Sigmoid colon (tissue), 4 donors: ENCODE measurements at regions not wholly inside any gene's neighbourhood (a gene's known extent, or its start where the extent isn't known, plus 50 kb on each side); places are given as distances from the start of the nearest gene placed in this dataset.

Source experiments
- EP300 ChIP-seq, 4 donors: sonication (generic); formaldehyde crosslinking; IDR thresholded peaks; one replicate each; pipeline ENCODE4 v1.6.1; 2017; ENCODE audit warnings: antibody characterized with exemption in 4 of 4
- POLR2A ChIP-seq, 2 donors: fragments of 450-650 bp; IDR thresholded peaks; one replicate each; pipeline ENCODE4 v1.6.1; 2016; ENCODE audit warnings: antibody characterized with exemption in 2 of 2, mild to moderate bottlenecking in 2 of 2, moderate library complexity in 2 of 2
- TF ChIP-seq, protein P1 (sequence below), 4 experiments: fragments of 450-650 bp in 3 of 4; fragments of 200-600 bp in 1 of 4; IDR thresholded peaks; one replicate each; pipeline ENCODE4 v1.5.1; 2016 to 2019; ENCODE audit warnings: antibody characterized with exemption in 4 of 4, mild to moderate bottlenecking in 3 of 4, moderate library complexity in 2 of 4

- TF ChIP-seq, protein P1, sequence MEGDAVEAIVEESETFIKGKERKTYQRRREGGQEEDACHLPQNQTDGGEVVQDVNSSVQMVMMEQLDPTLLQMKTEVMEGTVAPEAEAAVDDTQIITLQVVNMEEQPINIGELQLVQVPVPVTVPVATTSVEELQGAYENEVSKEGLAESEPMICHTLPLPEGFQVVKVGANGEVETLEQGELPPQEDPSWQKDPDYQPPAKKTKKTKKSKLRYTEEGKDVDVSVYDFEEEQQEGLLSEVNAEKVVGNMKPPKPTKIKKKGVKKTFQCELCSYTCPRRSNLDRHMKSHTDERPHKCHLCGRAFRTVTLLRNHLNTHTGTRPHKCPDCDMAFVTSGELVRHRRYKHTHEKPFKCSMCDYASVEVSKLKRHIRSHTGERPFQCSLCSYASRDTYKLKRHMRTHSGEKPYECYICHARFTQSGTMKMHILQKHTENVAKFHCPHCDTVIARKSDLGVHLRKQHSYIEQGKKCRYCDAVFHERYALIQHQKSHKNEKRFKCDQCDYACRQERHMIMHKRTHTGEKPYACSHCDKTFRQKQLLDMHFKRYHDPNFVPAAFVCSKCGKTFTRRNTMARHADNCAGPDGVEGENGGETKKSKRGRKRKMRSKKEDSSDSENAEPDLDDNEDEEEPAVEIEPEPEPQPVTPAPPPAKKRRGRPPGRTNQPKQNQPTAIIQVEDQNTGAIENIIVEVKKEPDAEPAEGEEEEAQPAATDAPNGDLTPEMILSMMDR (IDR thresholded peaks at IDR 0.05) = no peak
- no peak for TF ChIP-seq POLR2A (IDR thresholded peaks at IDR 0.05)
- TF ChIP-seq EP300 (IDR thresholded peaks at IDR 0.05) = no peak
Observed at GRCh38 chr13:64755961-64756360, 2474.2 kb downstream of the PCDH9 start.
